ENCODE measurements at regions not wholly inside any gene's neighbourhood (a gene's known extent, or its start where the extent isn't known, plus 50 kb on each side); places are given as distances from the start of the nearest gene placed in this dataset.

DNA sequence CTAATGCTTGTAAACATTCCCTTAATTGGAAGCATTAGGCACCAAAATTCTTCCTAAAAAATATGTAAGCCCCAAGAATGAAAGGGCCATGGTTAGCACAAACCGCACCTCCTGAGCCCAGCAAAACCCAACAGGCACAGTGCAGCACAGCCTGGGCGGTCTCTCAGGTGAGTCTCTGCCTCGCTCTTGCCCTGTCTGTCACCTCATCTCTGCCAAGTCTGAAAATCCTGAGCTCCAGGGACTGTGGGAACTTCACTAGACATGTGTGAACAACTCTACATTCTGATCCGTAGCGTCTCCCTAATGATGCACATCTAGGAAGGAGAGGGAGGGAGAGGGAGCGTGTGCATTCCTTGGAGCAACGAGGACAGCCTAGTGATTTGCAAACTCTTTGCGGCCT is 88.8 kb upstream of the GJB6 start (continued):
- TF ChIP-seq USF1 (IDR thresholded peaks at IDR 0.05; ENCODE audit: borderline replicate concordance, low read depth) (no peak), IRF3 (IDR thresholded peaks at IDR 0.05; ENCODE audit: low read depth, low read length) (no peak), ELF1 (IDR thresholded peaks at IDR 0.05) (no peak), SMC3 (IDR thresholded peaks at IDR 0.05; ENCODE audit: low read depth, low read length) (no peak)

DNA sequence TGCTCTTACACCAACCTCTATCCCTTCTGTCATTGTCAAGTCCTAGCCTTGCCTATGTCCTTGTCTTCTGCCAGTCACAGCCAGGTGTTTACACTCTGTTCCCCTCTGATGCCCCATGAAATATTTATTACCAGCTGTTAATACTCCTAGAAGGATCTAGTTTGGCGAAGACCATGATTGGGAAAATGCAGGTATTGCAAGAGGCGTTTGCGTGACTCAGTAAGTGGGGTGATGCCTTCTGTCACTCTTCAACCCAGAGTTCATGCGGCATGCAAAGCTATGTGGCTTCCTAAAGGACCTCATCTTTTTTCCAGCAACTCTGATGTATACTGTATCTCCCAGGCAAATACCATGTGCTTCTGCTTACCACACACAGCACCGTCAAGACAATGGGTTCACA is 81.8 kb upstream of the GJB6 start:
- CTCF ChIA-PET, result no interaction called here
- Histone ChIP-seq H4K20me1 (ENCODE audit: insufficient read depth) (no peaks in the 10 kb centered on the region), H3K4me3 (ENCODE audit: low read depth in 2 of 2, low read length in 1 of 2) (no peak overlapping the region), H3K4me1 (ENCODE audit: control insufficient read depth in 1 of 2, insufficient read depth in 2 of 2, low read depth in 1 of 2, low read length in 1 of 2) (no peaks in the 10 kb centered on the region), H3K36me3 (replicated peaks in 1 of 2; ENCODE audit: control insufficient read depth in 1 of 2, insufficient read depth in 2 of 2, low read length in 1 of 2) (no peaks in the 10 kb centered on the region), H3K9me2 (no peaks in the 10 kb centered on the region), H3K27me3 (ENCODE audit: insufficient read depth) (peaks cover 42% of the 10 kb centered on the region; the same call in 1 of the 2 replicates), H3K9me3 (no peaks in the 10 kb centered on the region), H3K27ac (ENCODE audit: low read depth in 2 of 2, low read length in 1 of 2) (no peak overlapping the region), H3K4me2 (no peak overlapping the region), H3K9ac (no peak overlapping the region), H2AFZ (ENCODE audit: low read depth) (no peak overlapping the region), H3K79me2 (ENCODE audit: insufficient read depth) (no peaks in the 10 kb centered on the region), H3F3A (replicated peaks; ENCODE audit: insufficient read depth) (no peaks in the 10 kb centered on the region)
- TF ChIP-seq NRF1 (IDR thresholded peaks at IDR 0.05; ENCODE audit: low read depth, low read length) (no peak), ZBTB33 (IDR thresholded peaks at IDR 0.05; ENCODE audit: borderline replicate concordance, low read depth) (no peak), POLR2AphosphoS5 (IDR thresholded peaks at IDR 0.05; ENCODE audit: low read depth, low read length) (no peak), FOSL2 (IDR thresholded peaks at IDR 0.05; ENCODE audit: borderline replicate concordance, low read depth) (no peak), GATA2 (CRISPR knock-in tag; IDR thresholded peaks at IDR 0.05) (no peak), YY1 (IDR thresholded peaks at IDR 0.05; ENCODE audit: low read depth) (no peak)
- 30% methylated on average over 5 of the region's 5 CpGs for WGBS (ENCODE audit: low lambda C conversion rate)
- no peak for DNase-seq
- POLR2A ChIA-PET, result no interaction called here

GRCh38 chr13:20312292-20312691 is 80.2 kb upstream of the GJB6 start:
- DNase-seq, result no peak
- Histone ChIP-seq H3K9ac (no peak overlapping the region), H3K36me3 (replicated peaks in 1 of 2; ENCODE audit: control insufficient read depth in 1 of 2, insufficient read depth in 2 of 2, low read length in 1 of 2) (no peaks in the 10 kb centered on the region), H3K4me2 (no peak overlapping the region), H4K20me1 (ENCODE audit: insufficient read depth) (no peaks in the 10 kb centered on the region), H3K27me3 (ENCODE audit: insufficient read depth) (peaks cover 33% of the 10 kb centered on the region; the same call in 1 of the 2 replicates), H3K4me1 (ENCODE audit: control insufficient read depth in 1 of 2, insufficient read depth in 2 of 2, low read depth in 1 of 2, low read length in 1 of 2) (no peaks in the 10 kb centered on the region), H2AFZ (ENCODE audit: low read depth) (no peak overlapping the region), H3K79me2 (ENCODE audit: insufficient read depth) (no peaks in the 10 kb centered on the region), H3K27ac (ENCODE audit: low read depth in 2 of 2, low read length in 1 of 2) (no peak overlapping the region), H3K4me3 (ENCODE audit: low read depth in 2 of 2, low read length in 1 of 2) (no peak overlapping the region), H3K9me2 (no peaks in the 10 kb centered on the region), H3F3A (replicated peaks; ENCODE audit: insufficient read depth) (no peaks in the 10 kb centered on the region), H3K9me3 (no peaks in the 10 kb centered on the region)
- TF ChIP-seq USF2 (IDR thresholded peaks at IDR 0.05; ENCODE audit: borderline replicate concordance, low read depth, low read length) (no peak), RCOR1 (IDR thresholded peaks at IDR 0.05; ENCODE audit: low read length) (no peak), SIN3A (IDR thresholded peaks at IDR 0.05; ENCODE audit: borderline replicate concordance, low read depth, low read length) (no peak), YY1 (IDR thresholded peaks at IDR 0.05; ENCODE audit: low read depth) (no peak), IRF3 (IDR thresholded peaks at IDR 0.05; ENCODE audit: low read depth, low read length) (no peak), USF1 (IDR thresholded peaks at IDR 0.05; ENCODE audit: borderline replicate concordance, low read depth) (no peak), EP300 (IDR thresholded peaks at IDR 0.05; ENCODE audit: borderline replicate concordance in 1 of 2, low read depth in 1 of 2, low read length in 1 of 2) (no peak), SMC3 (IDR thresholded peaks at IDR 0.05; ENCODE audit: low read depth, low read length) (no peak), TCF12 (IDR thresholded peaks at IDR 0.05) (no peak), RXRA (IDR thresholded peaks at IDR 0.05; ENCODE audit: borderline replicate concordance, low read depth) (no peak)
- ChIA-PET POLR2A (no interaction called here), CTCF (no interaction called here)
- 12% methylated on average over 5 of the region's 5 CpGs for WGBS (ENCODE audit: low lambda C conversion rate)
